Pancreas (tissue), 10 donors: ENCODE measurements at regions not wholly inside any gene's neighbourhood (a gene's known extent, or its start where the extent isn't known, plus 50 kb on each side); places are given as distances from the start of the nearest gene placed in this dataset.

Experiments used
- ATAC-seq, 4 donors: fragments of 200-7000 bp; cut with Tn5 transposase; one replicate each; pipeline versions ENCODE4 v1.8.0 to v1.9.1; 2020; ENCODE audit warnings: mild to moderate bottlenecking in 4 of 4, moderate library complexity in 4 of 4
- DNase-seq, 6 donors: peaks; one replicate each; pipeline ENCODE4 v3.0.0-alpha.2; 2020
- FAIRE-seq: peaks from 2 replicates; lab custom pipeline; 2012; peaks lifted over from hg19 to GRCh38; lab: Jason Lieb, UNC
- H3K27ac ChIP-seq, 4 donors: fragments of 200-600 bp; sonication (generic); 1 replicate in 3 of 4; 2 replicates in 1 of 4; pipeline versions ENCODE4 v1.5.0 to v1.8.0; 2020
- H3K27me3 ChIP-seq, 4 donors: fragments of 200-600 bp; one replicate each; pipeline ENCODE4 v1.8.0; 2021
- H3K36me3 ChIP-seq, 3 donors: fragments of 200-600 bp; sonication (generic) in 1 of 3; one replicate each; pipeline versions ENCODE4 v1.5.0 to v1.8.0; 2020 to 2021
- H3K4me1 ChIP-seq, 3 donors: fragments of 200-600 bp; one replicate each; pipeline ENCODE4 v1.8.0; 2021
- H3K4me3 ChIP-seq, 4 donors: fragments of 200-600 bp; sonication (generic) in 2 of 4; one replicate each; pipeline versions ENCODE4 v1.5.0 to v1.8.0; 2020 to 2021
- H3K9me3 ChIP-seq, 4 donors: fragments of 200-600 bp; one replicate each; pipeline ENCODE4 v1.8.0; 2021
- CTCF ChIP-seq, 4 donors: fragments of 200-600 bp; sonication (generic) in 3 of 4; IDR thresholded peaks; one replicate each; pipeline versions ENCODE4 v1.5.0 to v1.8.0; 2021; ENCODE audit warnings: antibody characterized with exemption in 4 of 4
- WGBS, 2 donors: extraction: QIAGEN DNeasy Blood & Tissue Kit; methylation state at CpG; one replicate each; pipeline ENCODE4 v1.1.7; 2013; 5-methylcytosine and 5-hydroxymethylcytosine counted together
- intact Hi-C, 3 donors: fragments of 100-400 bp; cut with DNase I; formaldehyde crosslinking; loops; one replicate each; pipeline versions ENCODE4 v1.11.1 to v1.14.2; 2022
- donor health status: healthy with polysubstance abuse.
- donor health status: DM: no; HTN: no; CAD: no; lungs with moderate emphysema.
- donor health status: DM: no; HTN: no; CAD: no.
- donor health status: control.
- donor health status: control.
- donor health status: Bipolar disorder and iron deficiency.
- donor health status: DM: yes; HTN: yes; CAD: no.
- donor health status: DM: no; HTN: no; CAD: no.
- donor health status: DM: no; HTN: no; CAD: no.
- donor health status: DM: yes; HTN: yes; CAD: no.

GRCh38 chr7:8809320-8809719, 375.9 kb downstream of the NXPH1 start:
- Histone ChIP-seq H3K4me3 (no peak overlapping the region), H3K4me1 (no peaks in the 10 kb centered on the region), H3K9me3 (no peaks in the 10 kb centered on the region), H3K27me3 (no peaks in the 10 kb centered on the region), H3K27ac (no peak overlapping the region), H3K36me3 (no peaks in the 10 kb centered on the region)
- no peak for DNase-seq
- intact Hi-C loops = no loop called here
- TF ChIP-seq CTCF (IDR thresholded peaks at IDR 0.05) = no peak
- no peak for FAIRE-seq
- WGBS, 2 donors = 24 to 52% methylated on average over 2 of the region's 2 CpGs
- no peak for ATAC-seq

DNA sequence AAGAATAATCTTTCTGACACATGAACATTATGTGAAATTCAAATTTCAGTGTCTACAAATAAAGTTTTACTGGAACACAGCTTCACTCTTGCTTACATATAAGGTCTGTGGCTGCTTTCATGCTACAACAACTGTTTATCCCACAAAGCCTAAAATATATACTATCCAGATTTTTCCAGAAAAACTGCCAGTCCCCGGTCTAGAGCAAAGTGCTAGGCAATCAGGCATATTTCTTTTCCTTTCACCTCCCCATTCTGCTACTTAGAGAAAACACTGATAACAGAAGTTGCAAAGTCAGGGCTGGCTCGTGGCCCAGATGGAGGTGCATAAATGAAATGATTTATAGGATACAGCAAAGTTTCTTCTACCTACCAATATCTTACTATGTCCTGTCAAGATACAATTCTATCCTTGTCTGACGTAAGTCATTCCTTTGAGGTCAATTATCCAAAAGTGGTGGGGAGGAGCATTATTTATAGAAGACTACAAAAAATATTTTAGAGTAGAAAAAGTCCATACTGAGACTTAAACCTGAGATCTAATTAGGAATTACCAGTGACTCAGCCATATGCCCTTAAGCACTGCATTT, 384.1 kb downstream of the NXPH1 start:
- WGBS, 2 donors = 12 to 18% methylated on average over 3 of the region's 3 CpGs
- FAIRE-seq = no peak
- no peaks in the 10 kb centered on the region for H3K27me3 ChIP-seq
- no peak for TF ChIP-seq CTCF (IDR thresholded peaks at IDR 0.05)
- H3K4me3 ChIP-seq = no peak overlapping the region
- no peaks in the 10 kb centered on the region for H3K36me3 ChIP-seq
- intact Hi-C loops = no loop called here
- ATAC-seq = no peak
- H3K9me3 ChIP-seq = no peaks in the 10 kb centered on the region
- no peak for DNase-seq
- H3K27ac ChIP-seq = no peak overlapping the region
- H3K4me1 ChIP-seq = no peaks in the 10 kb centered on the region

DNA sequence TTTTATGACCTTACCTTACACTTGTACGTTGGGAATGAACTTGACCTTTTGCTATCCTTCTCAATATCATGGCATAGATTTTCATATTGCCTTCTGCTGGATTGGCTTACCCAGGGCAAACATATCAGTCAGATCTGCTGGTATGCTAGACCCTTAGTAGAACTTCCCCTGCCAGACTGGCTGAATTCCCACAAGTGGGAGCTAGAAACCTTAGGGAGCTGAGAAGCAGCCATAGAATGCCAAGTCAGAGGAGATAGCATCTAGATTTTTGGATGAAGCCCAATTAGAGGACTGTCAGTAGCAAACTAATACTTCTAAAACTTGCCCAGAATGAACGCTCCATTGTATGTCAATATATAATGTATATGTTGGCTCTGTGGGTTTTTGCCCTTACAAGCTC, 385.0 kb downstream of the NXPH1 start:
- Histone ChIP-seq H3K9me3 (no peaks in the 10 kb centered on the region), H3K27me3 (no peaks in the 10 kb centered on the region), H3K4me1 (no peaks in the 10 kb centered on the region), H3K4me3 (no peak overlapping the region), H3K27ac (no peak overlapping the region), H3K36me3 (no peaks in the 10 kb centered on the region)
- TF ChIP-seq CTCF (IDR thresholded peaks at IDR 0.05) = no peak
- FAIRE-seq = no peak
- DNase-seq = no peak
- no peak for ATAC-seq
- 59 to 64% methylated on average over 2 of the region's 2 CpGs for WGBS, 2 donors
- intact Hi-C loops = no loop called here

DNA sequence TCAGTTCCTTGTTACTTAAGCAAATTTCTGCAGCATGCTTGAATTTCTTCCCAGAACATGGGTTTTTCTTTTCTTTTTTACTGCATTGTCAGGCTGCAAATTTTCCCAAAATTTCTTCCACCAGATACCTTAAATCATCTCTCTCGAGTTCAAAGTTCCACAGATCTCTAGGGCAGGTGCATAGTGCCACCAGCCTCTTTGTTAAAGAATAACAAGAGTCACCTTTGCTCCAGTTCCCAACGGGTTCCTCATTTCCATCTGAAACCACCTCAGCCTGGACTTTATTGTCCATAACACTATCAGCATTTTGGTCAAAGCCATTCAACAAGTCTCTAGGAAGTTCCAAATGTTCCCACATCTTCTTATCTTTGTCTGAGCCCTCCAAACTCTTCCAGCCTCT, 389.2 kb downstream of the NXPH1 start:
- DNase-seq (no peak), FAIRE-seq (no peak), ATAC-seq (no peak)
- Histone ChIP-seq H3K4me3 (no peak overlapping the region), H3K4me1 (no peaks in the 10 kb centered on the region), H3K36me3 (no peaks in the 10 kb centered on the region), H3K9me3 (no peaks in the 10 kb centered on the region), H3K27me3 (no peaks in the 10 kb centered on the region), H3K27ac (no peak overlapping the region)
- 33 to 37% methylated on average over 2 of the region's 2 CpGs for WGBS, 2 donors
- intact Hi-C loops = no loop called here
- no peak for TF ChIP-seq CTCF (IDR thresholded peaks at IDR 0.05)

GRCh38 chr7:8823486-8823885, 390.1 kb downstream of the NXPH1 start:
- Histone ChIP-seq H3K36me3 (no peaks in the 10 kb centered on the region), H3K27ac (no peak overlapping the region), H3K4me3 (no peak overlapping the region), H3K27me3 (no peaks in the 10 kb centered on the region), H3K4me1 (no peaks in the 10 kb centered on the region), H3K9me3 (no peaks in the 10 kb centered on the region)
- FAIRE-seq (no peak), DNase-seq (no peak), ATAC-seq (no peak)
- WGBS, 2 donors = 65 to 78% methylated on average over 2 of the region's 2 CpGs
- intact Hi-C loops = no loop called here
- TF ChIP-seq CTCF (IDR thresholded peaks at IDR 0.05) = no peak
